ENCODE measurements at regions not wholly inside any gene's neighbourhood (a gene's known extent, or its start where the extent isn't known, plus 50 kb on each side); places are given as distances from the start of the nearest gene placed in this dataset.

DNA sequence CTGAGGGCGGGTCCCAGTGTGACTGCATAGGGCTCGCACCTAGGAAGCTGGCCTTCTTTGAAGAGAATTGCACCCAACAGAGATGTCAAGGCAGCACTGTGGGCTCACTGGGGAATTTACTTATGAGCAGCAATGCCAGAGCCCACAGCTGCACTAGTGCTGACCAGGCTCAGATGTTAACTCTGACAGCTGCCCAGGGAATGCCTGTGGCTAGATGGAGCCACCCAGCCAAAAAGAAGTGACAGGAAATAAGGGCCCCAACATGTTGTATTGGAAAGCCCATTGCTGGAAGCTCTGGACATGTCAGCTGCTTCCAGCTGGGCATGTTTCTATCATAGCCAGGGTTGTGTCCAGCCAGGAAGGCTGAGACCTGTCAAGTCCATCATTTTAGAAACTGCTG is 90.9 kb upstream of the ZNF280D start:
- TF ChIP-seq REST (IDR thresholded peaks at IDR 0.05; ENCODE audit: low read depth): no peak
- no peak for TF ChIP-seq YY1 (IDR thresholded peaks at IDR 0.05; ENCODE audit: low read depth)
- no peak for TF ChIP-seq TEAD4 (IDR thresholded peaks at IDR 0.05)
- no peak for TF ChIP-seq CREB1 (IDR thresholded peaks at IDR 0.05; ENCODE audit: low read depth)
- TF ChIP-seq TCF12 (IDR thresholded peaks at IDR 0.05; ENCODE audit: low read depth): no peak

GRCh38 chr15:56821721-56822425 is 88.6 kb upstream of the ZNF280D start:
- TF ChIP-seq CEBPB (IDR thresholded peaks at IDR 0.05) (no peak), RAD21 (IDR thresholded peaks at IDR 0.05; ENCODE audit: low read depth) (peak; percentile 89)

DNA sequence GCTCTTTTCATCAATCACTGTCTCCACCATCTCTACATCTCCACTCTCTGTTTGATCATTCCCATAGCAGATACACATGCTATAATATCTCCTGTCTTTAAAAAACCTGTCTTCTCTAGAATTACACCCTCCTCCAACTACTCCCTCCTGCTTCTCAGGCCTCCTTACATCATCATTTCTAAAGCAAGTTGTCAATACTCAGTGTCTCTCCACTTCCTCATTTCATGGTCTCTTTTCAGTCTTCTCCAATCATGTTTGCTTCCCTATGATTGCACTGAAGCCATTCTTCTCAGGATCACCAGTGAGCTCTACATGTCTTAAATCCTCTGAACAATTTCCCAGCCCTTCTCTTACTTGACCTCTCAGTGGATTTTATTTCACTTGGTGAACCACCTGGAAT is 87.0 kb upstream of the ZNF280D start:
- TF ChIP-seq TAF1 (IDR thresholded peaks at IDR 0.05; ENCODE audit: low read depth) (no peak), CREB1 (IDR thresholded peaks at IDR 0.05; ENCODE audit: low read depth) (no peak), CEBPB (IDR thresholded peaks at IDR 0.05) (no peak), EP300 (IDR thresholded peaks at IDR 0.05; ENCODE audit: borderline replicate concordance) (no peak), NFIC (IDR thresholded peaks at IDR 0.05) (no peak), REST (IDR thresholded peaks at IDR 0.05; ENCODE audit: low read depth) (no peak)

- TF ChIP-seq TAF1 (IDR thresholded peaks at IDR 0.05; ENCODE audit: low read depth): no peak
- no peak for TF ChIP-seq RAD21 (IDR thresholded peaks at IDR 0.05; ENCODE audit: low read depth)
- no peak for TF ChIP-seq FOXM1 (IDR thresholded peaks at IDR 0.05; ENCODE audit: borderline replicate concordance, low read depth)
- no peak for TF ChIP-seq CEBPB (IDR thresholded peaks at IDR 0.05)
- TF ChIP-seq ZBTB7A (IDR thresholded peaks at IDR 0.05; ENCODE audit: low read depth): no peak
- no peak for TF ChIP-seq CREB1 (IDR thresholded peaks at IDR 0.05; ENCODE audit: low read depth)
- no peak for TF ChIP-seq TCF12 (IDR thresholded peaks at IDR 0.05; ENCODE audit: low read depth)
- no peak for TF ChIP-seq TEAD4 (IDR thresholded peaks at IDR 0.05)
- no peak for TF ChIP-seq REST (IDR thresholded peaks at IDR 0.05; ENCODE audit: low read depth)
- TF ChIP-seq, protein P1, sequence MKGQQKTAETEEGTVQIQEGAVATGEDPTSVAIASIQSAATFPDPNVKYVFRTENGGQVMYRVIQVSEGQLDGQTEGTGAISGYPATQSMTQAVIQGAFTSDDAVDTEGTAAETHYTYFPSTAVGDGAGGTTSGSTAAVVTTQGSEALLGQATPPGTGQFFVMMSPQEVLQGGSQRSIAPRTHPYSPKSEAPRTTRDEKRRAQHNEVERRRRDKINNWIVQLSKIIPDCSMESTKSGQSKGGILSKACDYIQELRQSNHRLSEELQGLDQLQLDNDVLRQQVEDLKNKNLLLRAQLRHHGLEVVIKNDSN (IDR thresholded peaks at IDR 0.05): no peak
- no peak for TF ChIP-seq NFIC (IDR thresholded peaks at IDR 0.05)
Measured at GRCh38 chr15:56817321-56818080, 84.2 kb upstream of the ZNF280D start.

DNA sequence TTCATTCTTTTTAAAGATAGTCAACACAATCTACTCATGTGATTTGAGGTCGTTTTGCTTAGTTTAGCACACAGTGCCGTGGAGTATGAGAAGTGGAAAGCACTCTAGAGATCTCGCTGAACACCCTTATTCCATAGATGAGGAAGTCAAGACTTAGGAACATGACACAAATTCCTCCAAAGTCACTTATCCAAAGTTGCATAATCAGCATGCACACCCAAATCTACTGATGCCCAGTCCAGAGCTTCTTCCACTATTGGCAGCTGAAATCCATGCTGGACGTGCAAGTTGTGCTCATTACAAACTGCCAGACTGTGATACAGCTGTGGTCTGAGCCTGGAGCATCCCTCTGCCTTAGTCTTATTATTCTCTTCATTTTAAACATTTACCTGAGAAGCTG is 83.5 kb upstream of the ZNF280D start:
- TF ChIP-seq CEBPB (IDR thresholded peaks at IDR 0.05): 0 out of 2 replicates have a peak, but pooled peaks have one; percentile 22
- TF ChIP-seq NFIC (IDR thresholded peaks at IDR 0.05): no peak
- TF ChIP-seq TCF12 (IDR thresholded peaks at IDR 0.05; ENCODE audit: low read depth): no peak

- TF ChIP-seq MAX (IDR thresholded peaks at IDR 0.05) (no peak), REST (IDR thresholded peaks at IDR 0.05; ENCODE audit: low read depth) (no peak), EP300 (IDR thresholded peaks at IDR 0.05; ENCODE audit: borderline replicate concordance) (no peak)
Measured at GRCh38 chr15:56815247-56815646, 81.9 kb upstream of the ZNF280D start.
